Suprapubic skin (tissue), 4 donors: ENCODE measurements at regions not wholly inside any gene's neighbourhood (a gene's known extent, or its start where the extent isn't known, plus 50 kb on each side); places are given as distances from the start of the nearest gene placed in this dataset.

Source experiments
- DNase-seq, 2 donors: peaks; one replicate each; pipeline ENCODE4 v3.0.0-alpha.2; 2019; ENCODE audit warnings: low spot score in 2 of 2
- H3K27ac ChIP-seq: fragments of 200-600 bp; sonication (generic); one replicate; pipeline ENCODE4 v1.5.1; 2019
- H3K27me3 ChIP-seq: fragments of 200-600 bp; sonication (generic); one replicate; pipeline ENCODE4 v1.5.1; 2019
- H3K36me3 ChIP-seq: fragments of 200-600 bp; sonication (generic); one replicate; pipeline ENCODE4 v1.5.1; 2019
- H3K4me1 ChIP-seq: fragments of 200-600 bp; sonication (generic); one replicate; pipeline ENCODE4 v1.5.1; 2019
- H3K4me3 ChIP-seq: fragments of 200-600 bp; sonication (generic); one replicate; pipeline ENCODE4 v1.5.1; 2019; ENCODE audit warnings: mild to moderate bottlenecking
- H3K9me3 ChIP-seq: fragments of 200-600 bp; sonication (generic); one replicate; pipeline ENCODE4 v1.5.1; 2019
- EP300 ChIP-seq: sonication (generic); formaldehyde crosslinking; IDR thresholded peaks from one replicate; pipeline ENCODE4 v1.6.1; 2017; ENCODE audit warnings: antibody characterized with exemption
- POLR2A ChIP-seq, 2 donors: fragments of 450-650 bp; IDR thresholded peaks; one replicate each; pipeline ENCODE4 v1.6.1; 2017; ENCODE audit warnings: antibody characterized with exemption in 2 of 2, mild to moderate bottlenecking in 2 of 2, moderate library complexity in 2 of 2
- POLR2AphosphoS5 ChIP-seq, 3 donors: sonication (generic); formaldehyde crosslinking; IDR thresholded peaks; one replicate each; pipeline ENCODE4 v1.6.1; 2017; ENCODE audit warnings: antibody characterized with exemption in 3 of 3
- WGBS: methylation state at CpG from one replicate; pipeline ENCODE4 v1.1.5; 2018; 5-methylcytosine and 5-hydroxymethylcytosine counted together
- TF ChIP-seq, protein P1 (sequence below), 2 donors: fragments of 200-600 bp in 1 of 2; fragments of 450-650 bp in 1 of 2; sonication (generic) in 1 of 2; IDR thresholded peaks; one replicate each; pipeline ENCODE4 v1.5.1; 2016 to 2019; ENCODE audit warnings: antibody characterized with exemption in 2 of 2, mild to moderate bottlenecking in 1 of 2, moderate library complexity in 1 of 2

DNA sequence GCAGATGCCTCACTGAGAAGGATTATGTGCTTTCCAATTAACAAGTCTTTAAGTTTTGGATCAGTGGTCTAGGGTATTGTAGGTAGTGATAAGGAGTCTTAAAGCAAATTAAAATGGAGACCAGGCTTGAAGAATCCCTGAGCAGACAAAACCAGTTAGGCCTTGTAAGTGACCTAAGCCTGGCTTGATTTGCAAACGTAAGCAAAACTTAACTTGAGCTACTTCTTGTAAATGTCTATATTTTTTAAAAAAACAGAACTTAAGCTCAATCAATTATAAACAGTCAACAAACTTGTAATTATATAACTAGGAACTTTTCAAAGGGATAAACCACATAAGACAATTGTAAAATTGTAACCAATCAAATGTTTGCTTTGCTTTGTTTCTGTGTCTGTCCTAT, 72.7 kb upstream of the NALF2 start:
- no peaks in the 10 kb centered on the region for H3K36me3 ChIP-seq
- no peak for DNase-seq
- TF ChIP-seq, protein P1, sequence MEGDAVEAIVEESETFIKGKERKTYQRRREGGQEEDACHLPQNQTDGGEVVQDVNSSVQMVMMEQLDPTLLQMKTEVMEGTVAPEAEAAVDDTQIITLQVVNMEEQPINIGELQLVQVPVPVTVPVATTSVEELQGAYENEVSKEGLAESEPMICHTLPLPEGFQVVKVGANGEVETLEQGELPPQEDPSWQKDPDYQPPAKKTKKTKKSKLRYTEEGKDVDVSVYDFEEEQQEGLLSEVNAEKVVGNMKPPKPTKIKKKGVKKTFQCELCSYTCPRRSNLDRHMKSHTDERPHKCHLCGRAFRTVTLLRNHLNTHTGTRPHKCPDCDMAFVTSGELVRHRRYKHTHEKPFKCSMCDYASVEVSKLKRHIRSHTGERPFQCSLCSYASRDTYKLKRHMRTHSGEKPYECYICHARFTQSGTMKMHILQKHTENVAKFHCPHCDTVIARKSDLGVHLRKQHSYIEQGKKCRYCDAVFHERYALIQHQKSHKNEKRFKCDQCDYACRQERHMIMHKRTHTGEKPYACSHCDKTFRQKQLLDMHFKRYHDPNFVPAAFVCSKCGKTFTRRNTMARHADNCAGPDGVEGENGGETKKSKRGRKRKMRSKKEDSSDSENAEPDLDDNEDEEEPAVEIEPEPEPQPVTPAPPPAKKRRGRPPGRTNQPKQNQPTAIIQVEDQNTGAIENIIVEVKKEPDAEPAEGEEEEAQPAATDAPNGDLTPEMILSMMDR (IDR thresholded peaks at IDR 0.05): no peak
- no peak for TF ChIP-seq POLR2A (IDR thresholded peaks at IDR 0.05)
- TF ChIP-seq POLR2AphosphoS5 (IDR thresholded peaks at IDR 0.05): no peak
- TF ChIP-seq EP300: no peak
- H3K4me3 ChIP-seq: no peak overlapping the region
- 57% methylated on average over 1 of the region's 1 CpG for WGBS
- H3K9me3 ChIP-seq: no peaks in the 10 kb centered on the region
- H3K4me1 ChIP-seq: no peaks in the 10 kb centered on the region
- no peak overlapping the region for H3K27ac ChIP-seq
- no peaks in the 10 kb centered on the region for H3K27me3 ChIP-seq

DNA sequence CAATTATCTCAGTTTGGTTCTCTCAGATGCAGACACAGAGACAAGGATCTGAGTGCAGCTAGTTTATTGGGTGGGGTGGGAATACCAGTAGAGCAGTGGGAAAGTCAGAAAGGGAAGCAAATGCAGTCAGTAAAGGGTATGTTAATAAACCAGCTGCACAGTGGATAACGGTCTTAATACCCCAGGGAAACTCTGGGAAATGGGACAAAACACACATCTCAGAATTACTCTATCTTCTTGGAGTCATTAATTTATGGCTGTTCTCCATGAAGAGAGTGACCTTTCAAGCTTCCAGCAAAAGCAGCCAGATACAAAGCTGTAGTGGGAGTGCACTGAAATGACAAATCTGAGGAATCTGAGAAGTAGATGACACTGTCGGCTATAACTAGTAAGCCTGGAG, 73.3 kb upstream of the NALF2 start:
- 42% methylated on average over 2 of the region's 2 CpGs for WGBS

DNA sequence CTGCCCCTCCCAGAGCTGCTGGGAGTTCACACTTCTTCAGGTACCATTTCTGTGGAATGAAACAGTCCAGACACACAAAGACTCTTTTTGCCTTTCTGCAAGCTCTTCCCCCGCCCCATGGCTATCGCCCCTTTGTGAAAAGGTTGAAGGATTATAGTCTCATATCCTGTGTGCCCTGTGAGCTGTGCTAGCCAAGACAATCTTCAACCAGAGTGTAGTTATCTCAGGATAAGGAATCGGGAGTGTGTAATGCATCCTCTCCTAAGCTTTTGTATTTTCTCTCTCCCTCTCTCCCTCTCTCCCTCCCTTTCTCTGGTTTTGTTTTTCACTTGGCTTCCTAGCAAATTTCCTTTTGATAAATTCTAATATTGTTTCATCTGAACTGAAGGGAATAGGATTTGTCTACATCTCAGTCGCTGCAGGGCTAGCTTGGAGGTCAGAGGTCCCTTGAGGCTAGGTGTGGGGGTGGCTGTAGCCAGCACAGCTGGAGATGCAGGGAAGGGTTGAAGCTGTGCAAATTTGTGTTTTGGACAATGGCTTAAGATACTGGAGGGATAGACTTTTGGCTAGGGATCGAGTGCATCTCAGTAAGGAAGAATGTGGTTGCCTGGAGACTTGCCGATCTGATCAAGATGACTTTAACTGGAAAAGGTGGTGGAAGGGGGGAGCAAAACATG, 74.6 kb upstream of the NALF2 start:
- Histone ChIP-seq H3K27ac (no peak overlapping the region), H3K27me3 (no peaks in the 10 kb centered on the region), H3K4me1 (no peaks in the 10 kb centered on the region), H3K9me3 (no peaks in the 10 kb centered on the region), H3K4me3 (no peak overlapping the region), H3K36me3 (no peaks in the 10 kb centered on the region)
- TF ChIP-seq, protein P1 (IDR thresholded peaks at IDR 0.05): no peak
- no peak for TF ChIP-seq EP300
- TF ChIP-seq POLR2A (IDR thresholded peaks at IDR 0.05): no peak
- no peak for DNase-seq
- 46% methylated on average over 6 of the region's 6 CpGs for WGBS

More for the DNA sequence above, 73.3 kb upstream of the NALF2 start:
- no peak for DNase-seq
- no peak overlapping the region for H3K27ac ChIP-seq
- H3K4me1 ChIP-seq: no peaks in the 10 kb centered on the region
- H3K36me3 ChIP-seq: no peaks in the 10 kb centered on the region
- no peaks in the 10 kb centered on the region for H3K9me3 ChIP-seq
- no peak for TF ChIP-seq POLR2AphosphoS5 (IDR thresholded peaks at IDR 0.05)
- TF ChIP-seq, protein P1 (IDR thresholded peaks at IDR 0.05): no peak
- TF ChIP-seq EP300: no peak
- TF ChIP-seq POLR2A (IDR thresholded peaks at IDR 0.05): no peak
- no peak overlapping the region for H3K4me3 ChIP-seq
- no peaks in the 10 kb centered on the region for H3K27me3 ChIP-seq

DNA sequence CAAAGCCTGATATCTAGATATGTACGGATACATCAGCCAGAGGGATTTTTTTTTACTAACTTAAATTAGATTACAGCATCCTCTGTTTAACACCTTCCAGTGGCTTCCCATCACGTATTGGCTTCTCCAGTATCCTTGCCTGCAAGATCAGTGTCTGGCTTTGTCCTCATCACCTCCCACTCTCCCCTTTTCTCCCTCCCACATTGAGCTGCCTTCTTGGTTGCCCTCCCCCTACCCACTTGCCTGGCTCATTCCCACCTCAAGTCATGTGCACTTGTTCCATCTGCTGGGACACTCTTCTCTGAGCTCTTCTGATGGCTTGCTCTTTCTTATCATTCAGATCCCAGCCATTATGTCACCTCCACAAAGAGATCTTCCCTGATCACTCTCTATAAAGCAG, 75.9 kb upstream of the NALF2 start:
- H3K27me3 ChIP-seq: no peaks in the 10 kb centered on the region

DNA sequence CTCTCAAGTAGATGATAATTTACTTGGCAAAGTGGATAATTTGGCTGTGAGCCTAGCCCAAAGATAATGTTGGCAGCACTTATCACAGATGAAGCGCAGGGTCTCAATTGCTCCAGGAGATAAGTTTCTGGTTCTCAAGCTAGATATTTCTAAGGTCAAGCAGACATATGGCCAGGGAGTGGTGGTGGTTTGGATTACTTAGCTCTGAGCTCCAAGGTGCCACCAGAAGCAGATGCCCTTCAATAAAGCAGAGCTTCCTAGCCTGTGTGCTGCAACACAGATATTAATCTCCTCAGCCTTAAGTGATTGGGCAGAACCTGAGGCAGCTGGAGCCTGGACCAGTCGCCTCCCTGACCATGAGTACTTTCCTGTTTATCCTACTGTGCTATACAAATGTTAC, 79.2 kb upstream of the NALF2 start:
- no peak for TF ChIP-seq EP300
- TF ChIP-seq POLR2AphosphoS5 (IDR thresholded peaks at IDR 0.05): no peak
- TF ChIP-seq, protein P1 (IDR thresholded peaks at IDR 0.05): no peak
- no peak for TF ChIP-seq POLR2A (IDR thresholded peaks at IDR 0.05)
- H3K9me3 ChIP-seq: no peaks in the 10 kb centered on the region
- no peaks in the 10 kb centered on the region for H3K27me3 ChIP-seq

More for the DNA sequence above, 75.9 kb upstream of the NALF2 start:
- Histone ChIP-seq H3K4me1 (no peaks in the 10 kb centered on the region), H3K4me3 (no peak overlapping the region), H3K36me3 (no peaks in the 10 kb centered on the region), H3K27ac (no peak overlapping the region), H3K9me3 (no peaks in the 10 kb centered on the region)
- 60% methylated on average over 2 of the region's 2 CpGs for WGBS
- DNase-seq: no peak
- no peak for TF ChIP-seq POLR2A (IDR thresholded peaks at IDR 0.05)
- no peak for TF ChIP-seq POLR2AphosphoS5 (IDR thresholded peaks at IDR 0.05)
- TF ChIP-seq, protein P1 (IDR thresholded peaks at IDR 0.05): no peak
- no peak for TF ChIP-seq EP300

More for the DNA sequence above, 79.2 kb upstream of the NALF2 start:
- no peak overlapping the region for H3K27ac ChIP-seq
- no peaks in the 10 kb centered on the region for H3K4me1 ChIP-seq
- DNase-seq: no peak
- no peak overlapping the region for H3K4me3 ChIP-seq
- 75% methylated on average over 2 of the region's 2 CpGs for WGBS
- H3K36me3 ChIP-seq: no peaks in the 10 kb centered on the region
